Mucosa of stomach (tissue), 1 donor: ENCODE measurements at regions not wholly inside any gene's neighbourhood (a gene's known extent, or its start where the extent isn't known, plus 50 kb on each side); places are given as distances from the start of the nearest gene placed in this dataset.

ENCODE experiments used
- H3K27me3 ChIP-seq: one replicate; pipeline ENCODE4 v1.7.0; 2013; ENCODE audit warnings: mild to moderate bottlenecking, low read length; ENCODE audit not compliant: control insufficient read depth, insufficient read depth
- H3K36me3 ChIP-seq: one replicate; pipeline ENCODE4 v1.7.0; 2013; ENCODE audit warnings: low read length; ENCODE audit not compliant: control insufficient read depth, insufficient read depth
- H3K4me1 ChIP-seq: one replicate; pipeline ENCODE4 v1.7.0; 2013; ENCODE audit warnings: mild to moderate bottlenecking, low read length; ENCODE audit not compliant: control insufficient read depth, insufficient read depth
- H3K4me3 ChIP-seq: one replicate; pipeline ENCODE4 v1.7.0; 2013; ENCODE audit warnings: low read length
- H3K9ac ChIP-seq: one replicate; pipeline ENCODE4 v1.7.0; 2013; ENCODE audit warnings: mild to moderate bottlenecking, low read length, moderate library complexity
- H3K9me3 ChIP-seq: one replicate; pipeline ENCODE4 v1.7.0; 2013; ENCODE audit warnings: mild to moderate bottlenecking, low read length, moderate library complexity; ENCODE audit not compliant: control insufficient read depth
- donor health status: Pancreatic carcinoma.

DNA sequence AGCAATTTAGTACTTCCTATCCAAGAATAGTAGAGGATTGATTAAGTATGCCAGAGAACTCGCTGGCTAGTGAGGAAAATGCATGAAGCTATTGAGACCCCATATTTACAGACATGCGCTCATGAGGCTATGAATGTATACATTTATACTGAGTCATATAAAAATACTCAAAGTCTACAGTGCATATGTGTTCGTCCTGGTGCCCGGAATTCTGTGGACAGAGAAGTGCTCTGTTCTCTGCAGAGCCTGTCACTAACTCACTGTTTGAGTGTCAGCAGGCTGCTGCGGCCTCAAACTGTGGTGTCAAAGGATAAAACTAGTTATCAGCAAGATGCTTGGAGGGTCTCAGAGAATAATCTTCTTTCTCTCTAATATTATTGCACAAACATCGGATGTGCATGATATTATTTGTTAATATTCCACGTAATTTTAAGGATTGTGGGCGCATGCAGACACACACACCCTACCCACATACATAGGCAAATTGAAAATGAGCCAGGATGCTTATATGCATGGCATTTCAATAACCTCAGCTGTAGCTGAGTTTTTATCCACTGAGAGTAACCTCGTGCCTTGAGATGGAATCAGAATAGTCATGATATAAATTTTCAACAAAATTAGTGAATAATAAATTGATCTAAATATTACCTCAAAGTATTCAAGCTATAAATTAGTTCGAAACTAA lies 50.0 kb upstream of the TSC22D2 start:
- Histone ChIP-seq H3K9me3 (no peaks in the 10 kb centered on the region), H3K36me3 (no peaks in the 10 kb centered on the region), H3K9ac (no peak overlapping the region), H3K27me3 (no peaks in the 10 kb centered on the region), H3K4me3 (no peak overlapping the region), H3K4me1 (peaks cover 10% of the 10 kb centered on the region)

DNA sequence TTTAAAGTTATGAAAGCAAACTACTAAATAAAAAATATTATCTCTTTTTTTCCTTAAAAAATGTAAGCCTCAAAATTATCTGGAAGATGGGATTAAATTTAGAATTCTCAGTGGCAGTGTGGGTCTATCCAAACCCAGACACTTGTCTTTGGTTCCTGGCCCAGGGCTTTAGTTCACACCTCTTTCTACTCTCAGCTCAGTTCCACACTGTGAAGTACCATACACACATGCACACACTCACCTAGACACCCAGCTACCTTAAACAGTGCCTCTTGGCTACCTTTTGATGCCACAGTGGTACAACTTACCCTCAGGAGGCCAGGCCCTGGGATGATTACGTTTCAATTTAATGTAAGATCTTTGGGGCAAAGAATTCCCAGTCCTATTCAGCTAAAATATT lies 51.0 kb upstream of the TSC22D2 start:
- Histone ChIP-seq H3K9me3 (no peaks in the 10 kb centered on the region), H3K36me3 (no peaks in the 10 kb centered on the region), H3K27me3 (no peaks in the 10 kb centered on the region), H3K4me3 (no peak overlapping the region), H3K9ac (no peak overlapping the region), H3K4me1 (peaks cover under 1% of the 10 kb centered on the region)

- Histone ChIP-seq H3K4me1 (no peaks in the 10 kb centered on the region), H3K4me3 (no peak overlapping the region), H3K36me3 (no peaks in the 10 kb centered on the region)
Measured at GRCh38 chr3:150355574-150355973, 52.5 kb upstream of the TSC22D2 start.

GRCh38 chr3:150352931-150353330 lies 55.2 kb upstream of the TSC22D2 start:
- no peak overlapping the region for H3K9ac ChIP-seq
- H3K36me3 ChIP-seq, result no peaks in the 10 kb centered on the region
- no peaks in the 10 kb centered on the region for H3K9me3 ChIP-seq
- no peak overlapping the region for H3K4me3 ChIP-seq
- H3K4me1 ChIP-seq, result peaks cover 4% of the 10 kb centered on the region
- no peaks in the 10 kb centered on the region for H3K27me3 ChIP-seq

More at GRCh38 chr3:150355574-150355973, 52.5 kb upstream of the TSC22D2 start:
- H3K9me3 ChIP-seq, result no peaks in the 10 kb centered on the region
- no peak overlapping the region for H3K9ac ChIP-seq
- H3K27me3 ChIP-seq, result no peaks in the 10 kb centered on the region

- Histone ChIP-seq H3K36me3 (no peaks in the 10 kb centered on the region), H3K4me1 (peaks cover 6% of the 10 kb centered on the region), H3K9me3 (no peaks in the 10 kb centered on the region), H3K9ac (no peak overlapping the region), H3K27me3 (no peaks in the 10 kb centered on the region), H3K4me3 (no peak overlapping the region)
Measured at GRCh38 chr3:150351398-150351797, 56.7 kb upstream of the TSC22D2 start.

GRCh38 chr3:150349314-150350097 lies 58.6 kb upstream of the TSC22D2 start:
- peaks cover 7% of the 10 kb centered on the region for H3K4me1 ChIP-seq
- H3K9ac ChIP-seq, result no peak overlapping the region
- H3K9me3 ChIP-seq, result no peaks in the 10 kb centered on the region
- no peak overlapping the region for H3K4me3 ChIP-seq
- H3K36me3 ChIP-seq, result no peaks in the 10 kb centered on the region
- no peaks in the 10 kb centered on the region for H3K27me3 ChIP-seq

GRCh38 chr3:150348500-150348899 lies 59.6 kb upstream of the TSC22D2 start:
- H3K9me3 ChIP-seq, result no peaks in the 10 kb centered on the region
- no peaks in the 10 kb centered on the region for H3K36me3 ChIP-seq
- peaks cover 9% of the 10 kb centered on the region for H3K4me1 ChIP-seq
- no peak overlapping the region for H3K9ac ChIP-seq
- H3K27me3 ChIP-seq, result no peaks in the 10 kb centered on the region
- H3K4me3 ChIP-seq, result no peak overlapping the region

DNA sequence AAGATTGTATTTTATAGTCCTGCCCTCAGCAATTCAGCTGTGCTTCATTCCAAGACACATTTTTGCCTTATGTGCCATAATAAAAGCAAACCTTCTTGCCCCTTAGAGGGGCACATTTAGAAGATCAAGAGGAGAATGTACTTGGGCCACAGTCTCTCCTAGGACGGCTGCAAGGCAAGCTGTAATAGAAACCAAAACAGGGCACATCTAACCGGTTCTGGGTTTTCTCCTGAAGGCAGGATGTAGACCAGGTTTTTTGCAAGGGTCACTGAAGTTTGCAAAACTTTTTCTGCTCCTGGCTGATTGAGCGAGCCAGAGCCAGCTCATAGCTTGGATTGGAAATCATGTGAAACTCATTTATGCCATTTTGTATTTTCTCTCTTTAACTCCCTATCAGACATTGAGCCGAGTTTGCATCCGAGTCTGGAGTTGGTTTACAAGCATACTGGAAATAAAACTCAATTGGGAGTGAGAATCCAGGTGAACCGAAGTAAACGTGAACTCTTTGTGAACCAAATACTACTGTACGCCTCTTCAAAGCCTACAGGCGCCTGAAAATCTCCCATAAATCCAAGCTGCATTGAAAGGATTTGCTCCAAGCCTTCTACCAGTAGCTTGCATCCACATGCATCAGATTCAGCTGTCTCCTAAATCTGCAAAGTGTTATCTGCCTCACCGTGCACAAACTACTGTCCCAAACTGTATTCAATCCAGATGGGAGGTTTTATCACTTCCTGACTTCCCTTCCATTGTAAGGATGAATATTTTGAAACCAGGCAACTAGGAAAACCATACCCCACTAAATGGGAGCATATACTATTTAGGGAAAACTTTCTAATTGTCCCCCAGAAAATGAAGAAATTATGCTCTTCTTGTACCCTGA lies 60.9 kb upstream of the TSC22D2 start:
- Histone ChIP-seq H3K4me3 (no peak overlapping the region), H3K9me3 (no peaks in the 10 kb centered on the region), H3K9ac (no peak overlapping the region), H3K36me3 (no peaks in the 10 kb centered on the region), H3K27me3 (no peaks in the 10 kb centered on the region), H3K4me1 (peaks cover 9% of the 10 kb centered on the region)

- H3K9ac ChIP-seq, result no peak overlapping the region
- no peaks in the 10 kb centered on the region for H3K9me3 ChIP-seq
- no peaks in the 10 kb centered on the region for H3K36me3 ChIP-seq
- H3K4me3 ChIP-seq, result no peak overlapping the region
- no peaks in the 10 kb centered on the region for H3K27me3 ChIP-seq
- H3K4me1 ChIP-seq, result peaks cover 9% of the 10 kb centered on the region
Measured at GRCh38 chr3:150346266-150346665, 61.8 kb upstream of the TSC22D2 start.

- Histone ChIP-seq H3K4me3 (no peak overlapping the region), H3K9ac (no peak overlapping the region), H3K27me3 (no peaks in the 10 kb centered on the region), H3K36me3 (no peaks in the 10 kb centered on the region), H3K9me3 (no peaks in the 10 kb centered on the region), H3K4me1 (peaks cover 9% of the 10 kb centered on the region)
Measured at GRCh38 chr3:150345021-150345538, 63.0 kb upstream of the TSC22D2 start.

- H3K4me1 ChIP-seq, result peaks cover 9% of the 10 kb centered on the region
- no peaks in the 10 kb centered on the region for H3K36me3 ChIP-seq
- H3K9me3 ChIP-seq, result no peaks in the 10 kb centered on the region
- no peaks in the 10 kb centered on the region for H3K27me3 ChIP-seq
- no peak overlapping the region for H3K9ac ChIP-seq
- H3K4me3 ChIP-seq, result no peak overlapping the region
Measured at GRCh38 chr3:150344079-150344759, 63.9 kb upstream of the TSC22D2 start.
